HCT116 (cell line): ENCODE measurements at regions not wholly inside any gene's neighbourhood (a gene's known extent, or its start where the extent isn't known, plus 50 kb on each side); places are given as distances from the start of the nearest gene placed in this dataset.

ENCODE experiments used
- ATF3 ChIP-seq: IDR thresholded peaks from 2 replicates; pipeline ENCODE4 v1.6.1; 2012
- CTCF ChIP-seq, 3 experiments: fragments of 200-600 bp in 1 of 3; sonication (generic) in 1 of 3; IDR thresholded peaks in 2 of 3; conservative IDR thresholded peaks in 1 of 3; 2 replicates each; pipeline ENCODE4 v1.5.1; 2012 to 2017; ENCODE audit warnings: low read depth in 2 of 3, low read length in 2 of 3, antibody characterized with exemption in 1 of 3, borderline replicate concordance in 1 of 3, control low read depth in 1 of 3, mild to moderate bottlenecking in 1 of 3, mixed read lengths in 1 of 3, mixed run types in 1 of 3, moderate library complexity in 1 of 3; ENCODE audit not compliant: insufficient read depth in 1 of 3
- EZH2 ChIP-seq: fragments of 200-600 bp; sonication (generic); IDR thresholded peaks from 2 replicates; pipeline ENCODE4 v1.6.1; 2017; ENCODE audit warnings: antibody characterized with exemption, mixed run types
- MAX ChIP-seq: IDR thresholded peaks from 2 replicates; pipeline ENCODE4 v1.6.1; 2012
- POLR2A ChIP-seq: IDR thresholded peaks from 2 replicates; pipeline ENCODE4 v1.7.0; 2011; ENCODE audit warnings: borderline replicate concordance; ENCODE audit not compliant: insufficient read depth, insufficient read length; ENCODE audit errors: extremely low read depth
- POLR2AphosphoS5 ChIP-seq: IDR thresholded peaks from 2 replicates; pipeline ENCODE4 v1.6.1; 2011; ENCODE audit warnings: mild to moderate bottlenecking, low read depth, low read length, moderate library complexity
- SP1 ChIP-seq: IDR thresholded peaks from 2 replicates; pipeline ENCODE4 v1.6.1; 2012; ENCODE audit warnings: low read depth
- YY1 ChIP-seq: IDR thresholded peaks from 2 replicates; pipeline ENCODE4 v1.6.1; 2011; ENCODE audit warnings: low read length, low read depth, moderate library complexity, mild to moderate bottlenecking; ENCODE audit not compliant: insufficient replicate concordance; ENCODE audit errors: extremely low read depth

GRCh38 chr5:26690511-26690910 is 347.9 kb downstream of the CDH9 start:
- TF ChIP-seq EZH2 (no peak), YY1 (no peak), CTCF (IDR thresholded peaks at IDR 0.05 in 2 of 3, conservative IDR thresholded peaks at IDR 0.05 in 1 of 3; ENCODE audit: borderline replicate concordance in 1 of 3, insufficient read depth in 1 of 3, low read depth in 2 of 3, low read length in 2 of 3) (no peak), POLR2AphosphoS5 (no peak), POLR2A (no peak), ATF3 (no peak), MAX (no peak), SP1 (no peak)
